LNCAP (cell line): ENCODE measurements at regions not wholly inside any gene's neighbourhood (a gene's known extent, or its start where the extent isn't known, plus 50 kb on each side); places are given as distances from the start of the nearest gene placed in this dataset.

Experiments used
- CTCF ChIP-seq: fragments of 450-650 bp; IDR thresholded peaks from 2 replicates; pipeline ENCODE4 v1.5.1; 2017; ENCODE audit warnings: mild to moderate bottlenecking

GRCh38 chr5:87061046-87061445 lies 206.6 kb upstream of the RASA1 start:
- TF ChIP-seq CTCF, result no peak

- TF ChIP-seq CTCF, result no peak
Measured at GRCh38 chr5:87069311-87069710, 198.4 kb upstream of the RASA1 start.

GRCh38 chr5:87069974-87070608 lies 197.6 kb upstream of the RASA1 start:
- TF ChIP-seq CTCF, result peak; percentile 53

- TF ChIP-seq CTCF, result no peak
Measured at GRCh38 chr5:87074072-87074471, 193.6 kb upstream of the RASA1 start.

- no peak for TF ChIP-seq CTCF
Measured at GRCh38 chr5:87074934-87075541, 192.6 kb upstream of the RASA1 start.

- no peak for TF ChIP-seq CTCF
Measured at GRCh38 chr5:87076411-87076810, 191.3 kb upstream of the RASA1 start.

- no peak for TF ChIP-seq CTCF
Measured at GRCh38 chr5:87076931-87077330, 190.8 kb upstream of the RASA1 start.
